Uterus (tissue), 2 donors: ENCODE measurements at regions not wholly inside any gene's neighbourhood (a gene's known extent, or its start where the extent isn't known, plus 50 kb on each side); places are given as distances from the start of the nearest gene placed in this dataset.

Source experiments
- POLR2A ChIP-seq, 2 donors: fragments of 450-650 bp; IDR thresholded peaks; one replicate each; pipeline ENCODE4 v1.6.1; 2016; ENCODE audit warnings: antibody characterized with exemption in 2 of 2, mild to moderate bottlenecking in 1 of 2, moderate library complexity in 1 of 2
- TF ChIP-seq, protein P1 (sequence below), 4 experiments: fragments of 200-600 bp in 2 of 4; fragments of 450-650 bp in 2 of 4; sonication (generic) in 2 of 4; IDR thresholded peaks; one replicate each; pipeline ENCODE4 v1.5.1; 2016 to 2019; ENCODE audit warnings: antibody characterized with exemption in 4 of 4, mild to moderate bottlenecking in 2 of 4, moderate library complexity in 1 of 4

DNA sequence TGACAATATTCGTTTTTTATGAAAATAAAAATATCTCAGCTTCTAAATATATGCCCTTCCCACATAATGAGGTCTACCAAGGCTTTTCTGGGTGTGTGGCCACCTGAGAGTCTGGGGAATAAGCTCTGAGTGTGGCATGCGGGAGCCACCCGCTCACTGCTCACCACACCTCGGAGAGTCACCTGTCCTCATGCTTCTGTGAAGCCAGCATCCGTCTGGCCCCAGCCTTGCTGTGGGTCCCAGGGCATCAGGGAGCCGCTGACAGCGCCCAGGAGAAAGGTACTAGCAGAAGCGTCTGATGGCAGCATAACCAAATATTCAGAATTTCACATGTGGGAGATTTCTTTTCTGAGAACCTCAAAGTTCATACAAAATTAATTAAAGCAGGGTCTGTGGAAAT, 133.2 kb upstream of the IRX4 start:
- TF ChIP-seq, protein P1, sequence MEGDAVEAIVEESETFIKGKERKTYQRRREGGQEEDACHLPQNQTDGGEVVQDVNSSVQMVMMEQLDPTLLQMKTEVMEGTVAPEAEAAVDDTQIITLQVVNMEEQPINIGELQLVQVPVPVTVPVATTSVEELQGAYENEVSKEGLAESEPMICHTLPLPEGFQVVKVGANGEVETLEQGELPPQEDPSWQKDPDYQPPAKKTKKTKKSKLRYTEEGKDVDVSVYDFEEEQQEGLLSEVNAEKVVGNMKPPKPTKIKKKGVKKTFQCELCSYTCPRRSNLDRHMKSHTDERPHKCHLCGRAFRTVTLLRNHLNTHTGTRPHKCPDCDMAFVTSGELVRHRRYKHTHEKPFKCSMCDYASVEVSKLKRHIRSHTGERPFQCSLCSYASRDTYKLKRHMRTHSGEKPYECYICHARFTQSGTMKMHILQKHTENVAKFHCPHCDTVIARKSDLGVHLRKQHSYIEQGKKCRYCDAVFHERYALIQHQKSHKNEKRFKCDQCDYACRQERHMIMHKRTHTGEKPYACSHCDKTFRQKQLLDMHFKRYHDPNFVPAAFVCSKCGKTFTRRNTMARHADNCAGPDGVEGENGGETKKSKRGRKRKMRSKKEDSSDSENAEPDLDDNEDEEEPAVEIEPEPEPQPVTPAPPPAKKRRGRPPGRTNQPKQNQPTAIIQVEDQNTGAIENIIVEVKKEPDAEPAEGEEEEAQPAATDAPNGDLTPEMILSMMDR (IDR thresholded peaks at IDR 0.05) = no peak
- TF ChIP-seq POLR2A (IDR thresholded peaks at IDR 0.05) = no peak
